ENCODE measurements at regions not wholly inside any gene's neighbourhood (a gene's known extent, or its start where the extent isn't known, plus 50 kb on each side); places are given as distances from the start of the nearest gene placed in this dataset.
"Not testable (repeated sequence)": the region's sequence is repeated elsewhere in the genome, so short reads cannot be mapped to it uniquely, and the experiment has no call there.

DNA sequence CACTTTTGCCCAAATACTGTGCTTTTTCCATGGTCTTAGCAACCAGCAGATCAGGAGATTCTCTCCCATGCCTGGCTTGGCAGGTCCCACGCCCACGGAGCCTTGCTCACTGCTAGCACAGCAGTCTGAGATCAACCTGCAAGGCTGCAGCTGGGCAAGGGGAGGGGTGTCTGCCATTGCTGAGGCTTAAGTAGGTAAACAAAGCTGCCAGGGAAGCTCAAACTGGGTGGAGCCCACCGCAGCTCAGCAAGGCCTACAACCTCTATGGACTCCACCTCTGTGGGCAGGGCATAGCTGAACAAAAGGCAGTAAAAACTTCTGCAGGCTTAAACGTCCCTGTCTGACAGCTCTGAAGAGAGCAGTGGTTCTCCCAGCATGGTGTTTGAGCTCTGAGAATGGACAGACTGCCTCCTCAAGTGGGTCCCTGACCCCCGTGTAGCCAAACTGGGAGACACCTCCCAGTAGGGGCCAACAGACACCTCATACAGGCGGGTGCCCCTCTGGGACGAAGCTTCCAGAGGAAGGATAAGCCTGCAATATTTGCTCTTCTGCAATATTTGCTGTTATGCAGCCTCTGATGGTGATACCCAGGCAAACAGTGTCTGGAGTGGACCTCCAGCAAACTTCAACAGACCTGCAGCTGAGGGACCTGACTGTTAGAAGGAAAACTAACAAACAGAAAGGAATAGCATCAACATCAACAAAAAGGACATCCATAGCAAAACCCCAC, 132.8 kb upstream of the STARD13 start:
- not testable (repeated sequence) for DNase-seq

DNA sequence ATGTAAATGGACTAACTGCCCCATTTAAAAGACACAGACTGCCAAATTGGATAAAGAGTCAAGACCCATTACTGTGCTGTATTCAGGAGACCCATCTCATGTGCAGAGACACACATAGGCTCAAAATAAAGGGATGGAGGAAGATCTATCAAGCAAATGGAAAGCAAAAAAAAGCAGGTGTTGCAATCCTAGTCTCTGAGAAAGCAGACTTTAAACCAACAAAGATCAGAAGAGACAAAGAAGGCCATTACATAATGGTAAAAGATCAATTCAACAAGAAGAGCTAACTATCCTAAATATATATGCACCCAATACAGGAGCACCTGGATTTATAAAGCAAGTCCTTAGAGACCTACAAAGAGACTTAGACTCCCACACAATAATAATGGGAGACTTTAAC, 134.6 kb upstream of the STARD13 start:
- DNase-seq, result not testable (repeated sequence)

DNA sequence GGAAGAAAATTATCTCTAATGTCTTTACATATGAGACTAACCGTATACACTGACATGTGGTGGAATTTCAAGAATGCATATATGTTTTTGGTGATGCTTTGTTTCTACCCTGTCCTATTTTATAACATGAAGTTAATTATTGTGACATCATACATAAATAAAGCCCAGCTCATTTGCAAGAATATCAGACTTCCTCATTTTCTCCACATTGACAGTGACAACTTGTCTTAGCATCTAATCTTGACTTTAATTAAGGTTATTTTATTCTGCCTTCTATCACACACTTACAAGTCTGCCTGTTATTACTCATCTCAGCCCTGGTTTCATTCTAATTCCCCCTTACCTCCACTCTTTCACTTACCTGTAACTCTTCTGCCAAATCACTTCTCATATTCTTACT, 140.6 kb upstream of the STARD13 start:
- no peak for DNase-seq

DNA sequence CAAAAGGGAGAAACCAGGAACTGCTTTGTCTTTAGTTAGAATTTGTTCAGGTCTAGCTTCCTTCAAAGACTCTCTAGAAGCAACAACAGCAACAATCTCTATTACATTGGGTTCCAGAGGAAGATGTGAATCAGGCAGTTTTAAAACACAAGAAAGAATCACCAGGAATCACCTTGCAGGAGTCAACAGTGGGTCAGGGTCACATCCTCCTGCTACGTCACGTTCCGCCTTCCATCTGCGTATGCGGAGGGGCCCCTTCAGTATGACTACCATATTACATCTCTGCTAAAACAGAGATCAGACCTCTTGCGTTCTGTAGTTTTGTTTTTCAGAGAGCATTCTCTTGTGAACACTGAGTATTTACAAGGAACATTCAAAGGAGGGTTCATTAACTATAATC, 147.8 kb upstream of the STARD13 start:
- DNase-seq, result no peak

DNA sequence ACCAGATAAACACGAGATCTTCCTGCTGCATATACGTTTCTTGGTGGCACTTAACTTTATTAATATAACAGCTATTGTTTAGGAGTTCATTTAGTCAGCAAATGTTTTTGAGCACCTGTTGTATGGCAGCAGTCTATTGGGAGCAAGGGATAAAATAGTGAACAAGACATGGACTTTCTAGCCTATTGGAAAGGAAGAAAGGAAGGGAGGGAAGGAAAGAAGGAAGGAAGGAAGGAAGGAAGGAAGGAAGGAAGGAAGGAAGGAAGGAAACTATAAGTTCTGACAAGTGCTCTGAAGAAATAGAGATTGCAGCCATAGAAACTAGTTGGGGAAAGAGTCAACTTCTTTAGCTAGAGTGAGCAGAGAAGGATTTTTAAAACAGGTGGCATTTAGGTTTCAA, 149.1 kb upstream of the STARD13 start:
- DNase-seq, result no peak

DNA sequence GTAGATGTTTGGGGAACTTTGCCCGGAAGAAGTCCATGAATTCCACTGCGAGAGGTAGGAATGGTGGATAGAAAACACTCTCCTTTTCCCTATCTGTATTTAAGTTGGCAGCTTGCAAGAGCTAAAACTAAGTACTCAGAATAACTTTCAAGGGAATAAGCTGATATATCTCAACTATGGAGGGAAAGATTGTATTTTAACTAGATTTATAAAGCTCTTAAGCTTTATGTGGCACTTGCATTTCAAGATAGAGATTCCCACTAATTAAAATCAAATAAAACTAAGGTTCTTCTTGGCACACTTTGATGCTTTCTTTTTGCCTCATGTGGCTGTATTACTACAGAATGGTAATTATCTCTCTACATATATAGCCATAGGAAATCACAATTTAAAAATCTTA, 149.7 kb upstream of the STARD13 start:
- DNase-seq, result no peak

DNA sequence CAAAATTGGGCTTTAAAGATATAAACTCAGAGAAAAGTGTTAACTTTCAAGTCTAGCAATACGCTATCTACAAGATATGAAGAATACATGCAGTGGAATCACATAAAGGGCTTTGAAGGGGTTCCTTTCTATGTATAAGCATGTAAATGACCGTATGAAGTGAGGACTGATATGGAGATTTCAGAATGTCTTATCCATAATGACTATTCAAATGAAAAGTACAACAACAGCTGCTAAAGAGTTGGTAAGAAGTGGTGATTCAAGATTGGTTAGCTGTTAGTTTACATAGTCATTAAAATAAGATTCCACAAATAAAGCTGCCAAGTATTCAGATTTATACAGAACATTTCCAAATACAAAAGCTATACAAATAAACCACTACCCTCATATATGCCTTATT, 153.4 kb upstream of the STARD13 start:
- DNase-seq, result no peak

DNA sequence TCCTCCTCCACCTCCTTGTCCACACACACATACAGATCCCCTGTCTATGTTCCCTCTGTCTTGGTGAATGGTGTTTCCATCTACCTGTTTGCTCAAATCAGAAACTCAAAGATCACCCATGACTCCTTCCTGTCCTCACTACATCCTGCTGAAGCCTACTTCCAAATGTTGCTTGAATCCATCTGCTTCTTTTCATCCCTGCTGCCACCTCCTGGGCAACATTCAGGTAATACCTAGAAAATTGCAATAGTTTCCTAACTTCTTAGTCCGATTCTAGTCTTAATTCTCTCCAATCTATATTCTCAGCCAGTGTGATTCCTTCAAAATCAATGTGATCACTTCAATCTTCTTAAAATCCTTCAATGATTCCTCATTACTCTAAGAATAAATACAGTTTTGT, 155.5 kb upstream of the STARD13 start:
- peak; percentile 31 for DNase-seq

DNA sequence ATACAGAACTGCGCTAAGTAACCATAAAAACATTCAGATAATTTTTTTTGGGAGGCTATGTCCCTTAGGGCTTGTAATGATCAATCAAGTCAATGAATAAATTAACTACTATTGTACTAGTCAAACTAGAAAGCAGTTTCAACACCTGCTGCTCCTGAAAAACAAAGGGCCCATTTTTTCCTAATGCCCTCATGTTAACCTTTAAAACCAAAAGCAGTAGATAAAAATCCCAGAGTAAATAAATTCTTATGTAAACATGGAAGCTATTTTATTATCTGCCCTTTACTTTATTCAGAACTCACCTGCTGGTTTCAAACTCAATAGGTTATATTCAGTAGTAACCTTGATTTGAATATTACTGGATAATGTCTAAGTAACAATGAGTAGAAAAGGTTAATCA, 159.5 kb upstream of the STARD13 start:
- DNase-seq, result no peak

DNA sequence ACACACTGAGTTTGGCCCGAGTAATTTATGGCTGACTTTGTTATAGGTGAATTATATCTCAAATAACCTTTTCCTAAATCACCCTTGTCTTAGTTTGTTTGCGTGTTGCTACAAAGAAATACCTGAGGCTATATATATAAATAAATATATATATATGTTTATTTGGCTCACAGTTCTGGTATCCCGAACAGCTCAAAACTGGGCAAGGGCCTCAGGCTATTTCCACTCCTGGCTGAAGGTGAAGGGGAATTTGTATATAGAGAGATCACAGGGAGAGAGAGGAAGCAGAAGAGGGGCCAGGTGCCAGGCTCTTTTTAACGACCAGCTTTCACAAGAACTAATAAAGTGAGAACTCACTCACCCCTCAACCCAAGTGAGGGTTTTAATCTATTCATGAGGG, 159.9 kb upstream of the STARD13 start:
- DNase-seq, result peak; percentile 0

DNA sequence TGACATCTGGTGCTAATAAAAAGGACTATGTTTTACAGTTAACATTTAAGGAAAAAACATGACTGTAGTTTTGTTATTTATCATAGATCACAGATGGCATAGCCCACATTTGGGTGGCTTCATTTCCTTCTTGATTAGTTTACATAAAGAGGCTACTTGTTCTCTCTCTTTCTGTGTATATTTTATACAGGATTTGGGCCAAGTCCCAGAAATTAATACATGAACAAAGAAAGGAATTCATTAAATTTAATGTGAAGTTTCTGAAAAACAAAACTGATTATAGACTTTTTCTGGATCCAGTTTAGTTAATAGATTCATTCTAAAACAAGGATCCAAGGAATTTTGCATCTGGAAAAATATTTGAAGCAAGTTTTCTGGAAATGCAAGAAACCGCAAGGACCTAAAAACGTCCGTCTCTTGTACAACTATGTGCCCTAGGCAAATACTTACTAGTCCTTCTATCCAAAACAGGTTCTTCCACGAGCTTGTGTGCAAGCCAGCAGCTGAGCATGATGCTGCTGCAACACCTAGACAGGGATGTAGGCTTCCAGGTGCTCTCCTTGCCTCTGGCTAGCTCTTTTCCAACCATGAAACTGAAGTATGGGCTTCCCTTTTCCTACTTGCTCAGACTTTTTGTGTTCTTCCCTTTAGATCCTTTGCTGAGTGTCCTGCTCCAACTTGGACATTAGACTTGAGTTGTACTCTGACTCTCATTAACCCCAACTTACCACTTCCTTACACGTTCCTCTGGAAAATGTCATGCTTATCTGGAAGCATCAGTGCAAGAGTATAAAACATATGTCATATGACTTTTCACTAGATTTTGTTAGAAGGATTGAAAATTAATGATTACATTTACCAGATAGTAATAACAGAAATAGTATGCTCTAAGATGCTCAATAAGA, 161.5 kb upstream of the STARD13 start:
- DNase-seq, result no peak

DNA sequence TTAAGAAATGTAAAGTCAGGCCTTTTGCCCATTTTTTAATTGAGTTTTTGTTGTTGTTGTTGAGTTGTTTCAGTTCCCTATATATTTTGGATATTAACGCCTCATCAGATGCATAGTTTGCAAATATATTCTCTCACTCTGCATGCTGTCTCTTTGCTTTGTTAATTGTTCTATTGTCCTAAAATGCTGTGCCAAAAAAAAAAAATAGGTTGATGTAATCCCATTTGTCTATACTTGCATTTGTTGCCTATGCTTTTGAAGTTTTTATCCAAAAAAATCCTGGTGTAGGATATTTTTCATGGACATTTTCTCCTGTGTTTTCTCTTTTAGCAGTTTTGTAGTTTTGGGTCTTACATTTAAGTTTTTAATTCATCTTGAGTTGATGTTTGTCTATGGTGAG, 163.3 kb upstream of the STARD13 start:
- DNase-seq, result no peak

DNA sequence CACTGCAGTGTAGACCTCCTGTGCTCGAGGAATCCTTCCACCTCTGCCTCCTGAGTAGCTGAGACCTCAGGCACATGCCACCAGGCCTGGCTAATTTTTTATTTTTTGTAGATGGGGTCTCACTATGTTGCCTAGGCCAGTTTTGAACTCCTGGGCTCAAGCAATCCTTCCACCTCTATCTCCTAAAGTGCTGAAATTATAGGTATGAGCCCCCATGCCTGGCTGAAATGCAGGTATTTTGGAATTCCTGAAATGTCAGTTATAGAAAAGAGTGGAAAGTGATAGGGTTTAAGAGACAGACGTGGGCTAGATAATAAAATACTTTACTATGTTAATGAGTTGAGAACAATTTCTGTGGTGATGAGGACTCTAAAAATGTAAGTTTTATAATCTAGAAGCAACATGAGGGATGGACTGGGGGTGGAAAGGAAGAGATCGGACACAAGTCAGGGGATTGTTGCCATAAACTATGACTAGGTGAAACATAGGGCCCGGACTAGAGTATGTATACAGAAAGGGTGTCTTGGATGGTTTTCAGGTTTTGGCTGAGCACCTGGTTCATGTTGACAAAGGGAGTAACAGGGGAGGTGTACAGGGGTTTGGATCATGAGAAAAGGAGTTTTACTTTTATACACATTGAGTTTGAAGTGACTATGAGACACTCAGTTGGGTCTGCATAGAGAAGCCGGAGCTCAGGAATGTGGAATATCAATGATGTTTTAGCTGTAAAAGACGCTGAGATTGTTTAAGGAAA, 165.6 kb upstream of the STARD13 start:
- DNase-seq, result no peak

DNA sequence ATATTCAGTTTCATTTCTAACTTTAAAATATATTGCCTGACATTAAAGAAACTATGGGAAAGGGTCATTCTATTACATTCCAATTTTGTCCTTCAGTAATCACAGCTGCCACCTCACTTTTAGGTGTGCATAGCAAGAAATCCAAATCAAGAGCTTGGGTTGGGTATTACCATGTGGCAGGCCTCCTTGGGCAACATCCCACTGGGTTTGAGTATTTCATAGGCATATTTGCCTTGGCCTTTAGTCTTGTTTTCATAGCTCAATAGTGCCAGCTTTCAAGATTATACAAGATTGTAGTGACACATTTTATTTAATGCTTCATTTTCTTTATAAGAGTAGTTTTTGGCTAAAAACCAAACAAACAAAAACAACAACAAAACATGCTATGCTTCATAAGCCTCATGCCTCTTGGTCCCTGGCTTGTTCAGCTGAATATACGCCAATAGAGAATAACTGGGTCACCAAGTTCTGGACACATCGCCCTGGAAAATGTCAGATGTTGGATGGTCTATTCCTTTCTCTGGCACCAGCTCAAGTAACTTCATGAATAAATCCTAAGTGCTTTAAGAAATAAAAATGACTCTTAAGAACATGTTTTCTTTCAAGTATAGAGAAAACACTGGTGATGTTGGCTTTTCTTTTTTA, 167.4 kb upstream of the STARD13 start:
- DNase-seq, result no peak

DNA sequence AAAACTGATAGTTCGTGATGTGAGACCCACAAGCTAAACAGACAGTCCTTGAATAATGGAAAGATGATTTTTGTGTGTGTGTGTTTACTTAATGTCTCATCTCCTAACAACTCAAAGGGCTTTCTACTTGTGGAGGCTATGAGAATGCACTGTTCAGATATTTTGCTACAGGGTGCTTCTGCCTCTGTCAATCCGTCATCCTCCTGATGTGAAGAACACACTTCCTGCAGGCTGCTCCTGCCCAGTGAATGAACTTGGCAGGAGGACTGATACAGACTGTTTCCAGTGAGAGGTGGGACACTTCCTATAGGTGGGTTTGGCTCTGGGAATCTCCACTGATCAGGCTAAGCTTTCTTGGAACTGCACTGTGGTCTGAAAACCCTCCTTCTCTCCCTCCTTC, 168.4 kb upstream of the STARD13 start:
- no peak for DNase-seq

DNA sequence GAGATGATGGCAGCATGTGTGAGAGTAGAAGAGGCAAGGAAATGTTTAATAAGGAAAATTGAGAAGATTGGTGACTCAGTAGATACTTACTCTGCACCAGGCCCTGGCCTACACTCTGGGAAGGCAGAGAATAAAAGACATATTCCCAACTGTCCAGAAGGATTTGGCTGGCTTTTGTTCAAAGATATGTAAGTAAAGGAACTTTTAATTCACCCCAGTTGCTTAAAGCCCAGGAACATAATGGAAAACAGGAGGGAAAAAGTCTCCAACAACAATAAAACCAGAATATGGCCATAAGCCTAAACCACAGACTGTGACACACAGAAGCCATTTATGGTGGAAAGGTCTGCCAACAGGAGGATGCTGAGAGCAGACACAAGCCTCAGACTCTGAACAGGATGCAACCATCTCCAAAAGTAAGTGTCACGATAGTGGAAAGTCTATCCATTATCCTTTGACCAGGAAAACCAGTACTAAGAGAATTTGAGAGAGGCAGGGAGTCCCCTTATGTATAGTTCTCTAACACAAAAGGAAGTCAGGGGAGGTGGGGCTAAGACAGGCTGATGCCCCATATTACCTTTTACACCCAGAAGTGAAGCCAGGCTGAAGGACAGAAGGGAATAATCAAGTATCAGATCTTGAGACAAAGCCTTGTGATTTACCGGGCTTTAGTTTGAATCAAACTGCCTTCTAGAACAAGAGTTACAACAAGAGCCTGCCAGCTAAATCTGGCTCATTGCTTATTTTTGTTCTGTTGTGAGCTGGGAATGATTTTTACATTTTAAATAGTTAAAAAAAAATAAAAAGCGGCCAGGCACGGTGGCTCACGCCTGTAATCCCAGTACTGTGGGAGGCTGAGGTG, 169.5 kb upstream of the STARD13 start:
- DNase-seq, result no peak

DNA sequence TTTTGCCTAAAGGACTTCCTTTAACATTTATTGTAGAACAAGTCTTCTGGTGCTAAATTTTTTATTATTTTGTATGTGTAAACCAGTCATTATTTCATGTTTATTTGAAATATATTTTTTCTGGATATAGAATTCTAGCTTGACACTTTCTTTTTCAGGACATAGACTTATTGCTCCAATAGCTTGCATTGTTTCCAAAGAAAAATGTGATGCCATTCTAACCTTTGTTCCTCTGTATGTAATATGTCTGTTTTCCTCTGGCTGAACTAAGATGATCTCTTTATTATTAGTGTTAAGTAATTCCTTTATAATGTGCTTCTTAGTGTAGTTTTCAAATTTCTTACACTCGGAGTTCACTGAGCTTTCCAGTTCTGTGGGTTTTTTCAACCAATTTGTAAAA, 174.1 kb upstream of the STARD13 start:
- no peak for DNase-seq

DNA sequence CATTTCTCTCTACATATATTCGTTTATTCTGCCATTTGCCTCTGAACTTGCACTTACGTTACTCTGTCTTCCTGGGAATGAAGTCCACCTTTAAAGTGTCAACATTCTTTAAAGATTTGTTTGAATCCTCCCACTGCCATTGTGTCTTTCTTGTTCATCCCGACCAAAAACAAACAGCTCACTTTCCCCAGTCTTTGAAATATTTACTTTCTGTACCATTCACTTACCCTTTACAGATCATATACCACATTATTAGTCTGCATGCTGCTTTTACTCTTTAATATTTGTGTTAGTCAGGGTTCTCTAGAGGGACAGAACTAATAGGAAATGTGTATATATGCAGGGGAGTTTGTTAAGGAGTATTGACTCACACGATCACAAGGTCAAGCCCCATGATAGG, 176.6 kb upstream of the STARD13 start:
- DNase-seq, result no peak

DNA sequence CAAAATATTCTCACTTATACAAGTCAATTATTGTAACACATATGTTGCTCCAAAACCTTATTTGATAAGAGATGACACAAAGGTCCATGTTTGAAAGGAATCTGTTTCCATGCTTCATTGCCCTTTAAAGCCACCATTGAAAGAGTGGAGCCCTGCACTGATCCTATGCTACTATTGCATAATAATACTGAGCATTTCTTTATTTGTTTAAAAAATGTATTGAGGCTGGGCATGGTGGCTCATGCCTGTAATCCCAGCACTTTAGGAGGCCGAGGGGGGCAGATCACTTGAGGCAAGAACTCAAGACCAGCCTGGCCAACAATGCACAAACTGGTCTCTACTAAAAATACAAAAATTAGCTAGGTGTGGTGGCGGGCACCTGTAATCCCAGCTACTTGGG, 178.8 kb upstream of the STARD13 start:
- DNase-seq, result no peak

DNA sequence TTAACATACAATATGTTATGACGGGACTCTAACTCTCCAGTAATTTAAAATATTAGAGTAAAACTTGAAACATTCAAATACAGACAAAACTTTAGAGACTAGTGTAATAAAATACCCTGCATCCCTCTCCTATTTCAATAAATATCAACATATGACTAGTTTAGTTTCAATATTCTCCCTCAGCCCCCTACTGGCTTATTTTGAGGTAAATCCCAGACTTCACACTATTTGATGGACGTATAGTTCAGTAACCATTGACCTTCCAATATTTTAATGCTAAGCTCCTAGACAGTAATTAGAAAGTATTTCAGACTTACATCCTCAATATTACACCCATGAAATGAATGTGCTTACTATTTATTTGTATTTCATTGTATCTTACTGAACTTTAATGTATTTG, 180.7 kb upstream of the STARD13 start:
- no peak for DNase-seq

DNA sequence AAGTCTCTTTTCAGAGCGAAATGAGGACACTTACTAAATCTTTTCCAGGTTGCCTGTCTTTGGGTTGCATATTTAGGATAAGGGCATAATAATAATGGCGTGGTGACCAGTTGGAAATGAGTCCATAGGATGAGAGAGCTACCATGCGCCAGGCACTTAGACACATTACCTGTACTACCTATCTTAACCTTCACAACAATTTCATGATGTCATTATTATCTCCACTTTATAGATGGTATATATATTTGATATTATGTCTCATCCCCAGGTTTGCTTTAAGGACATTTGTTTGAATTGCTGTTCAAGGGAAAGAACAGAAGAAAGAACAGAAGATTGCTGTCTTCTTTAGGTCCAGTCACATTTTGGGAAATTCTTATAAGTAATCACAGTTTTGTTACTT, 182.0 kb upstream of the STARD13 start:
- no peak for DNase-seq

DNA sequence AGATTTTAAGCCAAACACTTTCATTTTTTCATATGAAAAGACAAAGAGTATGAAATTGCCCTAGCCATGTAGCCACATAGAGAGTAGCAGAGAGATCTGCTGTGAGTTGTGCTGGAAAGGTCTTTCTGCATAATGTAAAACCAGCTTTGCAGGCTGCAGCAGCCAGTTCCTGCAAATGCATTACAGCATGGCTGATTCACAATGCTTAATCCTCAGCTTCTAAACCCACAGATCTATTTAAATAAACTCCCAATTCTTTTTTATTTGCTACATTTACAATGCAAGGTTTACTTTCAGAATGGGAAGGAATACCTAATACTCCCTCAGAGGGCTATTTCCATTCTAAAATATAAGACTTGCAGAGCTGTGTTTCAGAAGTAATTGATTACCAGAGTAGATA, 185.6 kb upstream of the STARD13 start:
- DNase-seq, result no peak
